Naive thymus-derived CD4-positive, alpha-beta T cell (primary cell): ENCODE measurements at regions not wholly inside any gene's neighbourhood (a gene's known extent, or its start where the extent isn't known, plus 50 kb on each side); places are given as distances from the start of the nearest gene placed in this dataset.
A peak's percentile ranks its signal among the peaks of the same experiment; 100 is the strongest.

Experiments
- ATAC-seq: fragments of 150-1000 bp; cut with Tn5 transposase; 2 replicates; pipeline ENCODE4 v1.10.0; 2021; ENCODE audit warnings: mild to moderate bottlenecking, moderate library complexity
- CTCF ChIA-PET: fragments of 350-600 bp; sonication (Branson Sonifier 250); formaldehyde crosslinking; loops from one replicate; lab custom pipeline; 2021; ENCODE audit warnings: antibody characterized with exemption; lab: Charles Lee
- POLR2A ChIA-PET: fragments of 350-600 bp; sonication (Branson Sonifier 250); formaldehyde crosslinking; loops from one replicate; lab custom pipeline; 2021; ENCODE audit warnings: antibody characterized with exemption, inconsistent platforms; lab: Charles Lee
- DNase-seq, 9 donors: peaks; one replicate each; pipeline versions ENCODE4 v3.0.0 to v3.0.0-alpha.2; 2020 to 2022; ENCODE audit warnings: mixed read lengths in 1 of 9
- H3K27ac ChIP-seq: one replicate; pipeline ENCODE4 v1.7.0; 2013; ENCODE audit warnings: mild to moderate bottlenecking, low read depth, low read length, moderate library complexity
- H3K27me3 ChIP-seq, 2 donors: one replicate each; pipeline ENCODE4 v1.7.0; 2013; ENCODE audit warnings: low read length in 2 of 2, mild to moderate bottlenecking in 2 of 2, moderate library complexity in 2 of 2; ENCODE audit not compliant: control insufficient read depth in 2 of 2, insufficient read depth in 2 of 2
- H3K36me3 ChIP-seq, 3 experiments: 1 replicate in 2 of 3; 2 replicates in 1 of 3; pipeline ENCODE4 v1.7.0; 2013; ENCODE audit warnings: low read length in 3 of 3, mild to moderate bottlenecking in 3 of 3, moderate library complexity in 1 of 3; ENCODE audit not compliant: insufficient read depth in 3 of 3, control insufficient read depth in 2 of 3
- H3K4me1 ChIP-seq, 2 donors: one replicate each; pipeline ENCODE4 v1.7.0; 2013; ENCODE audit warnings: low read length in 2 of 2, mild to moderate bottlenecking in 2 of 2, moderate library complexity in 1 of 2; ENCODE audit not compliant: control insufficient read depth in 2 of 2, insufficient read depth in 2 of 2
- H3K4me3 ChIP-seq: 2 replicates; pipeline ENCODE4 v1.7.0; 2013; ENCODE audit warnings: mild to moderate bottlenecking, low read length
- H3K9me3 ChIP-seq, 3 experiments: 1 replicate in 2 of 3; 2 replicates in 1 of 3; pipeline ENCODE4 v1.7.0; 2013; ENCODE audit warnings: low read length in 3 of 3; ENCODE audit not compliant: control insufficient read depth in 2 of 3
- H3K27ac Mint-ChIP-seq, 9 donors: one replicate each; pipeline ENCODE4 v1.8.0; 2020 to 2022; ENCODE audit warnings: mixed read lengths in 9 of 9, mild to moderate bottlenecking in 8 of 9, moderate library complexity in 5 of 9, inconsistent platforms in 2 of 9
- H3K27me3 Mint-ChIP-seq, 5 donors: one replicate each; pipeline ENCODE4 v1.8.0; 2021 to 2022; ENCODE audit warnings: mixed read lengths in 5 of 5, mild to moderate bottlenecking in 1 of 5
- H3K36me3 Mint-ChIP-seq, 5 donors: one replicate each; pipeline ENCODE4 v1.8.0; 2020 to 2022; ENCODE audit warnings: mixed read lengths in 5 of 5, mild to moderate bottlenecking in 3 of 5, inconsistent platforms in 1 of 5
- H3K4me1 Mint-ChIP-seq, 7 donors: one replicate each; pipeline ENCODE4 v1.8.0; 2020 to 2022; ENCODE audit warnings: mixed read lengths in 7 of 7, mild to moderate bottlenecking in 3 of 7, inconsistent platforms in 1 of 7
- H3K4me3 Mint-ChIP-seq, 10 donors: one replicate each; pipeline ENCODE4 v1.8.0; 2020 to 2022; ENCODE audit warnings: mild to moderate bottlenecking in 10 of 10, mixed read lengths in 10 of 10, moderate library complexity in 6 of 10, inconsistent platforms in 2 of 10
- H3K9me3 Mint-ChIP-seq, 11 donors: one replicate each; pipeline ENCODE4 v1.8.0; 2020 to 2022; ENCODE audit warnings: mixed read lengths in 11 of 11, mild to moderate bottlenecking in 4 of 11, inconsistent platforms in 1 of 11, moderate library complexity in 1 of 11
- intact Hi-C, 2 donors: fragments of 100-400 bp; cut with micrococcal nuclease; formaldehyde crosslinking; loops; one replicate each; pipeline ENCODE4 v1.15.1; 2023

DNA sequence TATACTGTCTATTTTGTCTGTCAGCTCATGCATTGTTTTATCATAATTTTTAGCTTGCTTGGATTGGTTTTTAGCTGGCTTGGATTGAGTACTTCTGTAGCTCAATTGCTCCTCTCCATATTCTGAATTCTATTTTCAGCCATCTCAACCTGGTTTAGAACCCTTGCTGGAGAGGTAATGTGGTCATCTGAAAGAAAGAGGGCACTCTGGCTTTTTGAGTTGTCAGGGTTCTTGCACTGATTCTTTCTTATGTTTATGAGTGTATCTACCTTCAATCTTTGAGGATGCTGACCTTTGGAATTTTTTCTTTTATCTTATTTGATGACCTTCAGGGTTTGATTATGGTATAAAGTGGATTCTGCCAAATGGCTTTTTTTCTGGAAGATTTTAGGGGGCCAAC, 632.7 kb upstream of the ID4 start:
- Histone ChIP-seq H3K27me3 (no peaks in the 10 kb centered on the region), H3K27ac (no peak overlapping the region), H3K4me1 (no peaks in the 10 kb centered on the region), H3K36me3 (no peaks in the 10 kb centered on the region), H3K9me3 (no peaks in the 10 kb centered on the region), H3K4me3 (no peak overlapping the region)
- intact Hi-C loops = no loop called here
- Mint-ChIP-seq H3K27ac (no peak overlapping the region), H3K9me3 (peaks cover 0 to 31% (median 13%) of the 10 kb centered on the region in 11 donors), H3K27me3 (no peaks in the 10 kb centered on the region), H3K4me3 (no peak overlapping the region), H3K4me1 (no peaks in the 10 kb centered on the region), H3K36me3 (no peaks in the 10 kb centered on the region)
- DNase-seq (no peak), ATAC-seq (no peak)
- CTCF ChIA-PET = no interaction called here
- POLR2A ChIA-PET = no interaction called here

DNA sequence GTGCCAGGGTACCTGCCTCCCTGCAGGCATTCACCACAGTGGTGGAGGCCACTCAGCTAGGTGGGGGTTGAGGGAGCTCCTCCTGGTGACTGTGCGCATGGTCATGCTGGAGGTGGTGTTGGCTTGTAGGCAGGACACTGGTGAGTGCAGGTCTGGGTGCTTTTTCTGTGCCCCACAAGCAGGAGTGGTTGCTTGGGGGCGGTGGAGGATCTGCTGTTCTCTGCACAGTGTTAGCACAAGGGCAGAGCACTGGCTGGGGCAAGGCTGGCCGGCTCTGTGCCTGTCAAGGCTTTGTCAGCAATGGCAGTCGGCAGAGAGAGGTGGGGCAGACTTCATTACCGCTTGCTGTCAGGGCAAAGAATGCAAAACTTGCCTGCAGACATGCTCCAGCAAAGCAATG, 632.1 kb upstream of the ID4 start:
- H3K27me3 Mint-ChIP-seq = no peaks in the 10 kb centered on the region
- intact Hi-C loops = no loop called here
- no peaks in the 10 kb centered on the region for H3K27me3 ChIP-seq
- no peaks in the 10 kb centered on the region for H3K36me3 ChIP-seq
- ChIA-PET CTCF (no interaction called here), POLR2A (no interaction called here)
- no peak for DNase-seq
- H3K4me3 ChIP-seq = no peak overlapping the region
- no peaks in the 10 kb centered on the region for H3K36me3 Mint-ChIP-seq
- no peak overlapping the region for H3K27ac Mint-ChIP-seq
- no peaks in the 10 kb centered on the region for H3K4me1 ChIP-seq
- ATAC-seq = no peak
- no peak overlapping the region for H3K4me3 Mint-ChIP-seq
- H3K9me3 Mint-ChIP-seq = peaks cover 0 to 28% (median 13%) of the 10 kb centered on the region in 11 donors
- H3K4me1 Mint-ChIP-seq = no peaks in the 10 kb centered on the region
- no peak overlapping the region for H3K27ac ChIP-seq
- H3K9me3 ChIP-seq = no peaks in the 10 kb centered on the region

DNA sequence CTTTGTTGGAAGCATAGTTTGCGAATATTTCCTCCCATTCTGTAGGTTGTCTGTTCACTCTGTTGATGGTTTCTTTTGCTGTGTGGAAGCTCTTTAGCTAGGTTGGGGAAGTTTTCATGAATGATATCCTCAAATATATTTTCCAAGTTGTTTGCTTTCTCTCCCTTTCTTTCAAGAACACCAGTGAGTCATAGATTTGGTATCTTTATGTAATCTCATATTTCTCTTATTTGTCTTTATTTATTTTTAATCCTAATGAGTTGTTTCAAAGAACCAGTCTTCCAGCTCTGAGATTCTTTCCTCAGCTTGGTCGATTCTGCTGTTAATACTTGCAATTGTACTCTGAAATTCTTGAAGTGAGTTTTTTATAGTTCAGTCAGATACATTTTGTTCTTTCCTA, 628.0 kb upstream of the ID4 start:
- no peak overlapping the region for H3K27ac Mint-ChIP-seq
- no peaks in the 10 kb centered on the region for H3K36me3 Mint-ChIP-seq
- H3K27me3 ChIP-seq = no peaks in the 10 kb centered on the region
- H3K9me3 ChIP-seq = no peaks in the 10 kb centered on the region
- H3K9me3 Mint-ChIP-seq = peaks cover 0 to 10% (median 4%) of the 10 kb centered on the region in 11 donors
- H3K36me3 ChIP-seq = no peaks in the 10 kb centered on the region
- POLR2A ChIA-PET = no interaction called here
- no peak overlapping the region for H3K4me3 ChIP-seq
- ATAC-seq = no peak
- H3K4me1 ChIP-seq = no peaks in the 10 kb centered on the region
- no peaks in the 10 kb centered on the region for H3K27me3 Mint-ChIP-seq
- no peak overlapping the region for H3K27ac ChIP-seq
- CTCF ChIA-PET = no interaction called here
- DNase-seq = no peak
- intact Hi-C loops = no loop called here
- no peak overlapping the region for H3K4me3 Mint-ChIP-seq
- no peaks in the 10 kb centered on the region for H3K4me1 Mint-ChIP-seq

DNA sequence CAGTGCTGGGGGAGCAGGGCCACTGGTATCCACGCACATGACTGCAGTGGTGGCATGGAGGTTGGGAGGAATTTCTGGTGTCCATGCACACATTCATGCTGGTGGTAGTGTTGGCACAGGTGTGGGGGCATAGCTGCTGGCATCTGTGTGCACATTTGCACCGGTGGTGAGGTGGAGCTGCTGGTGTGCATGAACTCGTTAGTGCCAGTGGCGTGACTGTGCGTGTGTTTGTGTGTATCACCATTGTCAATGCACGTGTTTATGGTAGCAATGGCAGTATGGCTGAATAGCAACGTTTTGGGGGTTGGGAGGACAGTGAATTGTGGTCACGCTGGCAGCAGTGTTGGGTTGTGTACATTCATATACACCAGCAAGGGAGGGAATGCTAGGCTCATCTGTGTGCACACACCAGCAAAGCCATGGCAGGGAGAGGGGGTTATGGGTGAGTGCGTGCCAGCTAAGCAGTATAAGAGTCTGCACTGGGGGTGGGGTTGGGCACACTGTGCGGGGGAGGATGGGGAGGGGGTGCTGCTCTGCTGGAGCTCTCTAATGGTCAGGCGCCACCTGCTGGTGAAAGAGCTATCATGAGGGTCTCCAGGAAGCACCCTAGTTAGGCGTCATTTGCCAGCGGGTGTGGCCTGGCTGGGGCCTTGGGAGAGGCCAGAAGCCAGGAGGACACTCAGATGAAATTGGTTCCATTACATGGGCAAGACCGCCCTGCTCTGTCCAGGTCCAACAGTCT, 626.1 kb upstream of the ID4 start:
- peak; percentile 20 for ATAC-seq
- Mint-ChIP-seq H3K4me1 (no peaks in the 10 kb centered on the region), H3K27me3 (no peaks in the 10 kb centered on the region), H3K9me3 (peaks cover 0 to 10% (median 4%) of the 10 kb centered on the region in 11 donors), H3K36me3 (no peaks in the 10 kb centered on the region), H3K4me3 (no peak overlapping the region), H3K27ac (no peak overlapping the region)
- H3K27me3 ChIP-seq = no peaks in the 10 kb centered on the region
- POLR2A ChIA-PET = no interaction called here
- H3K36me3 ChIP-seq = no peaks in the 10 kb centered on the region
- CTCF ChIA-PET = no interaction called here
- H3K27ac ChIP-seq = no peak overlapping the region
- intact Hi-C loops = loop anchor here in 1 of 2 donors (10.0 kb wide), 1 partner anchor 886 kb away; no protein-coding TSS in a partner anchor
- no peak for DNase-seq
- H3K4me3 ChIP-seq = no peak overlapping the region
- no peaks in the 10 kb centered on the region for H3K4me1 ChIP-seq
- H3K9me3 ChIP-seq = no peaks in the 10 kb centered on the region

DNA sequence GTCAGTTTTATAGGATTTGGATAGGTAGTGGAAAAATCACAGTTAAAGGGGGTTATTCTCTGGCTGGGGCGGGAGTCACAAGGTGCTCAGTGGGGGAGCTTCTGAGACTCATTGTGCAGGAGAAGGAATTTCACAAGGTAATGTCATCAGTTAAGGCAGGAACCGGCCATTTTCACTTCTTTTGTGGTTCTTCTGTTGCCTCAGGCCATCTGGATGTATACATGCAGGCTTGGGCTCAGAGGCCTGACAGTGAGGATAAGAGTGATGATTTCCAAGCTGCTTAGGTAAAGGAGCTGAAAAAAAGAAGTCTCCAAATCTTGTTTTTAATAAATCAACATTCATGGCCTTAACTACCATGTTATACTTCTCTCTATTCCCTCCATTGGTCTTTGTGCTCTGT, 622.9 kb upstream of the ID4 start:
- Histone ChIP-seq H3K9me3 (no peaks in the 10 kb centered on the region), H3K36me3 (no peaks in the 10 kb centered on the region), H3K27ac (no peak overlapping the region), H3K27me3 (no peaks in the 10 kb centered on the region), H3K4me1 (no peaks in the 10 kb centered on the region), H3K4me3 (no peak overlapping the region)
- Mint-ChIP-seq H3K4me3 (no peak overlapping the region), H3K36me3 (no peaks in the 10 kb centered on the region), H3K4me1 (no peaks in the 10 kb centered on the region), H3K9me3 (peaks cover 0 to 6% (median 3%) of the 10 kb centered on the region in 11 donors), H3K27ac (no peak overlapping the region), H3K27me3 (no peaks in the 10 kb centered on the region)
- POLR2A ChIA-PET = no interaction called here
- no peak for DNase-seq
- CTCF ChIA-PET = no interaction called here
- intact Hi-C loops = loop anchor here in 1 of 2 donors (10.0 kb wide), 1 partner anchor 889 kb away; no protein-coding TSS in a partner anchor
- no peak for ATAC-seq

DNA sequence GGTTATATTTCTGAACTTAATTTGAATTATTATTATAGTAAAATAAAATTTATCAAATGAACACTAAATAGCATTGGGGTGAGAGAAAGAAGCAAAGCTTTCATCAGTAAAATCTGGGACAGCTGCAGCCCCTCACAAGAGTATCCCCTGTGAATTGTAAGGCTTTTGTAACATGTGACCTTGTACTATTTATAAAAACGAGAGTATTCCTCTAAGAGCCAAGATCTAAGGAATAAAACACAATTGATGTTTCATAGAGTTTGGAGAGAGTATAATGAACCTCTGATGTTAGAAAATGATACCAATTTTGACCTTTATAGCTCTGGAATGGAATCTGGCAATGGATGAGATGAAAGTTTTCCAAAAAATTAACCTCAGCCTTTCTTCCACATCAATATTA, 617.2 kb upstream of the ID4 start:
- Histone ChIP-seq H3K4me3 (no peak overlapping the region), H3K36me3 (no peaks in the 10 kb centered on the region), H3K4me1 (no peaks in the 10 kb centered on the region), H3K27ac (no peak overlapping the region), H3K9me3 (no peaks in the 10 kb centered on the region), H3K27me3 (no peaks in the 10 kb centered on the region)
- no peaks in the 10 kb centered on the region for H3K4me1 Mint-ChIP-seq
- no peaks in the 10 kb centered on the region for H3K27me3 Mint-ChIP-seq
- ATAC-seq (no peak), DNase-seq (no peak)
- no peaks in the 10 kb centered on the region for H3K36me3 Mint-ChIP-seq
- intact Hi-C loops = loop anchor here in 1 of 2 donors (10.0 kb wide), 1 partner anchor 895 kb away; no protein-coding TSS in a partner anchor
- no peak overlapping the region for H3K27ac Mint-ChIP-seq
- H3K9me3 Mint-ChIP-seq = peaks cover 2 to 14% (median 5%) of the 10 kb centered on the region in 11 donors
- ChIA-PET POLR2A (no interaction called here), CTCF (no interaction called here)
- no peak overlapping the region for H3K4me3 Mint-ChIP-seq

DNA sequence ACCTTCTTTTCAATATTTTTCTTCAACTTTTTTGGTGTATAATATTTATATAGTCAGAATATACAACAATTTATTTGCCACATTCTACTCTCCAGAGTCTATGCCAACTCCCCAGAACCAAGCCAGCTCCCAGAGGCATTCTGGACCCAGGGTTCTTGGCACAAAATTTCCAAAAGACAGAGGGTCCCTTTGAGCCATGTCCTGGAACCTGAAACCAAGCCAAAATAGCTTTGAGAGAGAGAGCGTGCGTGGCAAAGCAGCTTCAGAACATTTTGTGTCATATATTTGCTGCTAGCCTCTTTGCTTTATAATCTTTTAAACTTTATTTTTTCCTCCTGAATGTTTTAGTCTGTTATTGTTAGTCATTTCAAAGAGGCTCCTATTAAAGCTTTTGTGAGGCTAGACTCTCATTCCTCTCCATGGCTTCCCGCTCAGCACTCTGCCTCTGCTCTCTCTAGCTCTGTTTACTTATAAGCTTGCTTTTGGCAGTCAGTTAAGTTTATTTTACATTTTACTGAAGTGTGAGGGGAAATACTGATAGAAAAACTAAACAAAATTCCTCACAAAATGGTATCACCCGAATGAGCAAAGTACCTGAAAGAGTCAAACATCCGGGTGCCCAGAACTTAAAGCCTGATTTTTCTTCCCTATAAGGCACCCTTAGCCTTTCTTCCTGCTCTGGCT, 605.1 kb upstream of the ID4 start:
- Mint-ChIP-seq H3K4me3 (no peak overlapping the region), H3K27me3 (no peaks in the 10 kb centered on the region), H3K27ac (no peak overlapping the region), H3K4me1 (no peaks in the 10 kb centered on the region), H3K36me3 (no peaks in the 10 kb centered on the region), H3K9me3 (peaks cover 0 to 15% (median 5%) of the 10 kb centered on the region in 11 donors)
- no peaks in the 10 kb centered on the region for H3K36me3 ChIP-seq
- no peaks in the 10 kb centered on the region for H3K27me3 ChIP-seq
- DNase-seq = no peak
- ATAC-seq = no peak
- H3K4me3 ChIP-seq = no peak overlapping the region
- ChIA-PET CTCF (no interaction called here), POLR2A (no interaction called here)
- no peak overlapping the region for H3K27ac ChIP-seq
- no peaks in the 10 kb centered on the region for H3K4me1 ChIP-seq
- H3K9me3 ChIP-seq = no peaks in the 10 kb centered on the region
- intact Hi-C loops = no loop called here
